GM12878 (cell line): ENCODE measurements at regions not wholly inside any gene's neighbourhood (a gene's known extent, or its start where the extent isn't known, plus 50 kb on each side); places are given as distances from the start of the nearest gene placed in this dataset.

Experiments
- ASH2L ChIP-seq: fragments of 300-600, 200-600 bp; sonication (generic); IDR thresholded peaks from 2 replicates; pipeline ENCODE4 v1.6.1; 2017; ENCODE audit warnings: low read depth, mild to moderate bottlenecking, borderline replicate concordance
- EP300 ChIP-seq, 2 experiments: fragments of 150-350 bp in 1 of 2; IDR thresholded peaks; 2 replicates each; pipeline ENCODE4 v1.6.1; 2011 to 2012; ENCODE audit warnings: low read depth in 2 of 2, low read length in 2 of 2, borderline replicate concordance in 1 of 2, improper control_type of control experiment in 1 of 2, inconsistent platforms in 1 of 2; ENCODE audit not compliant: control insufficient read depth in 1 of 2
- JUNB ChIP-seq: IDR thresholded peaks from 2 replicates; pipeline ENCODE4 v1.6.1; 2016; ENCODE audit warnings: antibody characterized with exemption, mild to moderate bottlenecking
- MYC ChIP-seq: IDR thresholded peaks from 2 replicates; pipeline ENCODE4 v1.6.1; 2011; ENCODE audit warnings: mild to moderate bottlenecking, low read length, moderate library complexity, inconsistent platforms; ENCODE audit not compliant: insufficient read depth, insufficient replicate concordance, insufficient read length, severe bottlenecking
- NR2F1 ChIP-seq: fragments of 450-650 bp; conservative IDR thresholded peaks from 2 replicates; pipeline ENCODE4 v1.6.1; 2017; ENCODE audit warnings: mild to moderate bottlenecking
- TF ChIP-seq, protein P1 (sequence below), 3 experiments: IDR thresholded peaks in 2 of 3; conservative IDR thresholded peaks in 1 of 3; 2 replicates each; pipeline ENCODE4 v1.5.1; 2011; ENCODE audit warnings: low read depth in 3 of 3, low read length in 3 of 3, mild to moderate bottlenecking in 3 of 3, control low read depth in 2 of 3, moderate library complexity in 2 of 3, inconsistent platforms in 1 of 3, mixed read lengths in 1 of 3; ENCODE audit not compliant: control insufficient read depth in 2 of 3, insufficient read depth in 1 of 3; ENCODE audit errors: extremely low read depth in 1 of 3

- TF ChIP-seq ASH2L (no peak), NR2F1 (no peak), JUNB (no peak), EP300 (IDR thresholded peaks at IDR 0.05; ENCODE audit: borderline replicate concordance in 1 of 2, control insufficient read depth in 1 of 2, low read depth in 2 of 2, low read length in 2 of 2) (no peak), MYC (no peak)
- TF ChIP-seq, protein P1, sequence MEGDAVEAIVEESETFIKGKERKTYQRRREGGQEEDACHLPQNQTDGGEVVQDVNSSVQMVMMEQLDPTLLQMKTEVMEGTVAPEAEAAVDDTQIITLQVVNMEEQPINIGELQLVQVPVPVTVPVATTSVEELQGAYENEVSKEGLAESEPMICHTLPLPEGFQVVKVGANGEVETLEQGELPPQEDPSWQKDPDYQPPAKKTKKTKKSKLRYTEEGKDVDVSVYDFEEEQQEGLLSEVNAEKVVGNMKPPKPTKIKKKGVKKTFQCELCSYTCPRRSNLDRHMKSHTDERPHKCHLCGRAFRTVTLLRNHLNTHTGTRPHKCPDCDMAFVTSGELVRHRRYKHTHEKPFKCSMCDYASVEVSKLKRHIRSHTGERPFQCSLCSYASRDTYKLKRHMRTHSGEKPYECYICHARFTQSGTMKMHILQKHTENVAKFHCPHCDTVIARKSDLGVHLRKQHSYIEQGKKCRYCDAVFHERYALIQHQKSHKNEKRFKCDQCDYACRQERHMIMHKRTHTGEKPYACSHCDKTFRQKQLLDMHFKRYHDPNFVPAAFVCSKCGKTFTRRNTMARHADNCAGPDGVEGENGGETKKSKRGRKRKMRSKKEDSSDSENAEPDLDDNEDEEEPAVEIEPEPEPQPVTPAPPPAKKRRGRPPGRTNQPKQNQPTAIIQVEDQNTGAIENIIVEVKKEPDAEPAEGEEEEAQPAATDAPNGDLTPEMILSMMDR (IDR thresholded peaks at IDR 0.05 in 2 of 3, conservative IDR thresholded peaks at IDR 0.05 in 1 of 3; ENCODE audit: control insufficient read depth in 2 of 3, extremely low read depth in 1 of 3, insufficient read depth in 1 of 3, low read depth in 3 of 3, low read length in 3 of 3), result no peak
These were observed 149.4 kb upstream of the CDH20 start for GRCh38 chr18:61183798-61184197.
